ENCODE measurements at regions not wholly inside any gene's neighbourhood (a gene's known extent, or its start where the extent isn't known, plus 50 kb on each side); places are given as distances from the start of the nearest gene placed in this dataset.

- TF ChIP-seq CTCF (IDR thresholded peaks at IDR 0.05) (no peak), POLR2A (IDR thresholded peaks at IDR 0.05) (no peak)
These were observed 946.6 kb upstream of the ARRDC3 start for GRCh38 chr5:92329759-92330158.

All from thyroid gland (tissue), 4 donors.